A204.1 (cell line): ENCODE measurements at regions not wholly inside any gene's neighbourhood (a gene's known extent, or its start where the extent isn't known, plus 50 kb on each side); places are given as distances from the start of the nearest gene placed in this dataset.

Source experiments
- FAIRE-seq: peaks from 2 replicates; lab custom pipeline; 2012; peaks lifted over from hg19 to GRCh38; lab: Jason Lieb, UNC

DNA sequence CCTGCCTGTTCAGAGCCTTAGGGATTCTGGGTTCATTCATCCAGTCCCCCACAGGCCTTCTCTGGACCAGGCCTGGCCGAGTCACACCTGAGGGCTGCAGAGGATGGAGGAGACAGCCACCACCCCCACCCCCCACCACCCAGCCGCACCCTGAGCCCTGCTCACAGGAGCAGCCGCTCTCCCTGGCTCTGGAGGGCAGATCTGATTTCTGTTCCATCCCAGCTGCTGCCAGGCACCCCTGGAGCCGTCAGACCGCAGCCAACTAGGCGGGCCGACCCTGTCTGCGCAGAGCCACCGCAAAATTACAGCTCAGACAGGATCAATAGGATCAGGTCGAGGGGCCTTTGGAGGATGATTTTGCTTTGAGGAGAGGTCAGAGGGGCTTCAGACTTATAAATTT is 154.6 kb upstream of the MYL2 start:
- FAIRE-seq, result no peak

GRCh38 chr12:111074559-111074958 is 154.2 kb upstream of the MYL2 start:
- FAIRE-seq, result no peak

DNA sequence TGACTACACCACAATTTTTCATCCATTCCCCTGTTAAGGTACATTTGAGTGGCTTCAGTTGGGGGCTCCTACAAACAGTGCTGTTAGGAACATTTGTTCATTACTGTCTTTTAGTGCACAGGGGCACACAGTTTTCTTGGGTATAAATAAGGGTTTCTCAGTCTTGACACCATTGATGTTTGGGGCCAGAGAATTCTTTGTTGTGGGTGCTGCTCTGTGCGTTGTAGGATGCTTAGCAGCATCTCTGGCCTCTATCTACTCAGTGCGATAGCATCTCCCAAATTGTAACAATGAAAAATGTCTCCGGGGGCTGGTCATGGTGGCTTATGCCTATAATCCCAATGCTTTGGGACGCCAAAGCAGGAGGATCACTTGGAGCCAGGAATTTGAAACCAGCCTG is 153.0 kb upstream of the MYL2 start:
- no peak for FAIRE-seq

DNA sequence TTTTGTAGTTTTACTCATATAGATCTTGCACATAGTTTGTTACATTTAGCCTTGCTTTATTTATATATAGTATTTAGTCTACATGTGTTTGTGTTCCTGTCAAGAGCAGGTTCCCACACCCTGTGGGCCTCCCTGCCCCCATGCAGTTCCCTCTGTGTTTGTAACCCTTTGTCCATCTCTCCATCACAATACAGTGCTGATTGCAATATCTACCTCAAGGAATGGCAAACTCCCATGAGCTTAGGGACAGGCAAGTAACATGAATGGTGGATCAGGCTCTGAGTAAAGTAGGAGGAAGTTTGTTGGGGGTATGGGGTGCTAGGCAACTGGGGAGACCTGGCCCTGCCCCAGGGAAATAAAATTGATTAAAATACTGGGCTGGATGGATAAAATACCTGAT is 151.9 kb upstream of the MYL2 start:
- FAIRE-seq, result no peak

DNA sequence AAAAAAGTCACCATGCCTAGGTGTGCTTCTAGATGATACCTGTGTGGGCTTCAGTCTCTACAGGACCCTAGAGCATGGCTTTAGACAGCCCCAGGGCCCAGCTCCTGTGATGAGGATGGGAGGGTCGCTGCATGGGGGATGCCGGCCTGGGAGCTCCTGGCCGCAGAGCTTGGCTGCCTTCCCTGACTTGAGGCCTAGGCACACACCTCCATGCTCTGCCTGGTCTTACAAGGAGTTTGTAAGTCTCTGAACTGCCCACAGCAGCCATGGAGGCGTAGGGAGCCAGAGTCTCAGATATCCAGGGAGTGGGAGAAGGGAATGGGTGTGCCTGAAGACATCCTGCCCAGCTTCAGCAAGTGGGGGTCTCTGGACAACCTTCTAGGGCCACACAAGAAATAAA is 149.5 kb upstream of the MYL2 start:
- FAIRE-seq, result no peak

GRCh38 chr12:111068290-111068689 is 147.9 kb upstream of the MYL2 start:
- FAIRE-seq, result no peak

GRCh38 chr12:111067498-111067897 is 147.1 kb upstream of the MYL2 start:
- FAIRE-seq, result no peak

DNA sequence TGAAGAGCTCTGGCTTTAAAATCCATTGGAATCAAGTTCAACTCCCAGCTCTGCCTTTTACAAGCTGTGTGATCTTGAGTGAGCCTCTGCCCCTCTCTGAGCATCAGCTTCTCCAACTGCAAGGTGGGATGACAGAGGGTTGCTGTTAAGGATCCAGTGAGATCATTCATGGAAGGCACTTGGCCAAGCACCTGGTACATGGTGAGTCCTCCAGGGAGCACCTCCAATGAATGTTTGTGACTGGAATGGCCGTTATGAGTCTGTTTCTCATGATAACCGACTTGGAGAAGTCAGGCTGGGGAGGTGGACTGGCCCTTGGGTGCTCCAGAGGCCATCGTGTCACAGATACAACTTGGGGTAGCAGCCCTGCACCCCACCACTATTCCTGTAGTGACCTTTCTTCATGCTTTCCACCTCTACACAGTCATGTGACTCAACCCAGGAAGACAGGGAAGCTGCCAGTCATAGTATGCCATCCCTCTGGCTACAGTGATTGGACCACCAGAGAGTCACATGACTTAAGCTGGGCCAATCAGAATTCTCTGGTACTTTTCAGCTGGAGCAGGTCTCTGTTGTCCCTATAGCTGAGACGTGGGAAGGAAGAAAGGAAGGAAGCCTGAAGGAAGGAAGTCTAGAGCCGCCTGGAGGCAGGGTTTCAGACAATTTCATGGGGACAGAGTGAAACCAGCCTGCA is 146.5 kb upstream of the MYL2 start:
- FAIRE-seq, result no peak

- no peak for FAIRE-seq
Measured at GRCh38 chr12:111064982-111065381, 144.6 kb upstream of the MYL2 start.

DNA sequence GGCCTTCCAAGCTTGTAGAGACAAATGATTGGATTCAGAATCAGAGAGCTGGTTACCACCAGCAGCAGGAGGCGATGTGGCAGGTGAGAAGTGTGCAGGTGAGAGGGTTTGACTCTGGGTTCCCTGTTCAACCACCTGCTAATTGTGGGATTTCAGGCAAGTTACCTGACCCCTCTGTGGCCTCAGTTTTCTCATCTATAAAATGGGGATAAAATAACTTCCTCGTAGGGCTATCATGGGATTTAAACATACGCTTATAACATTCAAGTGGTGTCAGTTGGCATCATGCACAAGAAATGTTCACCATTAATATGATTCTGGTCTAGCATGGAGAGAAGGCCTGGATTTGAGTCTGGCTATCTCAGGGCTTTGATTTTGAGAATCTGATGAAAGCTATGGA is 143.8 kb upstream of the MYL2 start:
- no peak for FAIRE-seq

GRCh38 chr12:111063295-111064026 is 143.1 kb upstream of the MYL2 start:
- FAIRE-seq, result no peak

DNA sequence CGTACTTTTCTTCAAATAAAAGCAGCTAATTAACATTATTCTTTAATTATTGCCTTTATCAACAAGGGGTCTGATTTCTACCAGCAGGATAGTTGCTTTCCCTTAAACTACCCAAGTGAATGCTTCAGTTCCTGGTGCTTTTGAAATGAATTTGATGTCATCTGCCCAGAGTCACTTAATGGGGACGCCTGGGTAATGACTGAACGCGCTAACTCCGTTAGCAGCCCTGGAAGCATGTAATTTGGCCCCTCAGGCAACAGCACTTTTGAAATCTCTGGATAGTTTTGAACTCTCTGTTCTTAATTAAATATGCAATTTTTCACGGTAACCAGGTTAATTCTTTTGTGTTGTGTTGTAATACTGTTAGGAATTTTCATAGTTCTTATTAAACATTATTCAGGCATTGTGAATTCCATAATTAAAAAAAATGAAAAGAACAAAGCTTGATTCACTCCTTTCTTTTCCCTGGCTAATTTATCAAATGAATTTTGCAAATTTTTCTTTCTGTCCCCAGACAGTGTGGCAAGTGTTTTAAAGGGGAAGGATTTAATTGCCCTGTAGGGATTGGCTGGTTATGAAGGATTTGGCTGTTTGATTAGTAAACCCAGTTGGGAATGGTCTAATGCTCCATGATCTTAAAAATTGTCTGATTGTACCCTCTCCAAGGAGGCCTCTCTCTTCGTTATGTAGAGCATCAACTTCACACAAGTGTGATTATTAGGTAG is 137.5 kb upstream of the MYL2 start:
- no peak for FAIRE-seq

DNA sequence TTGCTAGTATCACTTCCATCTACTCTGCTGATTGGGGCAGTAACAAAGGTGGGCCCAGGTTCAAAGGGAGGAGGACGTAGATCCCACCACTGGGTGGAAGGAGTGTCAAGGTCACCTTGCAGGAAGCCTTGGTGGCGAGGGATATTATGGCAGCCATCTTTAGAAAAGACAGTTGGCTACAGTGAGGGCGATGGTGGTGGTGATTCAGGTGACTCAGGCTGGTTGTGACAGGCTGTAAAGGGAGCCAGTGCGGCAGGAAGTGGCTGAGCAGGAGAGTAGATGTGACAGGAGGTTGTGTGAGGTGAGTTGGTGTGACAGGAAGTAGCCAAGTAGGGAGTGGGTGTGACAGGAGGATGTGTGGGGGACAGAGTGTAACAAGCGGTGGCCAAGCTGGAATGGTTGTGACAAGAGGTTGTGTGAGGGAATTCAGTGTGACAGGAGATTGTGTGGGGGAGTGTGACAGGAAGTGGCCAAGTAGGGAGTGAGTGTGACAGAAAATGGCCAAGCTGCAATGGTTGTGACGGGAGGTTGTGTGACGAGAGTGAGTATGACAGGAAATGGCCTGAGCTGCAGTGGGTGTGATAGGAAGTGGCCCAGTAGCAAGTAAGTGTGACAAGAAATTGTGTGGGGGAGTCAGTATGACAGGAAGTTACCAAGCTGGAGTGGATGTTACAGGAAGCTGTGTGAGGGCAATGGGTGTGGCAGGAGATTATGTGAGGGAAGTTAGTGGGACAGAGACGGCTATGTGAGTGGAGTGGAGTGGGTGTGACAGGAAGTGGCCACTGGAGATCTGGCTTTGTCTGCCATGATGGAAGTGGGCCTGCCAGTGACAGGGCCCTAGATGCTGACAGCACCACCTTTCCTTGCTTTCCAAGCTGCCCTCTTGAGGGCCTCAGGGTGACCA is 136.5 kb upstream of the MYL2 start:
- no peak for FAIRE-seq

DNA sequence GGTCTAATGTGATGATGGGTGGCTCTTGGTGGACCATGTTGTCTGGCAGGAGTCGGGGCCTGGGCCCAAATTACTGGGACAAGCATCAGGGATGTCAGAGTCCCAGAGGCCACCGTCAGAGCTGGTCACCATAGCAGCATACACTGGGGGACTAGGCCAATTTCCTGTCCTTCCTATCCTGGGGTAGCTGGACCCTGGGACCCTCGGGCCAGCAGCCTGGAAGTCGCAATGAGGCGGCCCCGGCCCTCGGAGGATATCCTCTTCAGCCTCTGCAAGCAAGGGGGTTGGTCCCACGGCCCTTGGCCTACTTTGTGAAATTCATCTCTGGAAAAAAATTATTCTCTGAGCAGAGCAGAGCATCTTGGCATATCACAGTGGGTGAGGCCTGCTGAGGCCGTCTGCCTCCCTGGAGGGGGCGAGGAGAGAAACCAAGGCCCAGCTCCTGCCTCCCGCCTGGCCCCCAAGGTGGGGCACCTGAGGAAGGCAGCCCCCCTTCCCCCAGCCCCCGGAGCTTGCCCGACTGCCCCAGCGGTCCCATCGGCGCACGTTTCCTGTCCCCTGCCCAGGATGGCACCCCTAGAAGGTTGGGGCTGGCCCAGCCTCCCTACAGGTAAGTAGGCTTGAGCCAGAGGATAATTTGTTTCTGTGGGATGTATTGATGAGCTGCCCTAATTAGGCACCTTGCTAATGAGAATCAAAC is 135.0 kb upstream of the MYL2 start:
- no peak for FAIRE-seq

DNA sequence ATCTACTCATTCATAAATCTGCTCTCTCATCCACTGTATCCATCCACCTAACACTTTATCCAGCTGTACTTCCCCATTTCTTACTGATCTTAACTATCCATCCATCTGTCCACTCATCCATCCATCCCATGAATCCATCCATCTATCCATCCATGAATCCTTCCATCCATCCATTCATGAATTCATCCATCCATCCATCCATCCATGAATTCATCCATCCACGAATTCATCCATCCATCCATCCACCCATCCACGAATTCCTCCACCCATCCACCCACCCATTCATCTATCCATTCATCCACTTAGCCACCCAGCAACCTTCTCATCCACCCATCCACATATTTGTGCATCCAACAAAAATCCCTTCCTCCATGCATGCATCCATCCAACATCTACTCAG is 128.6 kb upstream of the MYL2 start:
- no peak for FAIRE-seq

- no peak for FAIRE-seq
Measured at GRCh38 chr12:111046896-111047295, 126.5 kb upstream of the MYL2 start.

DNA sequence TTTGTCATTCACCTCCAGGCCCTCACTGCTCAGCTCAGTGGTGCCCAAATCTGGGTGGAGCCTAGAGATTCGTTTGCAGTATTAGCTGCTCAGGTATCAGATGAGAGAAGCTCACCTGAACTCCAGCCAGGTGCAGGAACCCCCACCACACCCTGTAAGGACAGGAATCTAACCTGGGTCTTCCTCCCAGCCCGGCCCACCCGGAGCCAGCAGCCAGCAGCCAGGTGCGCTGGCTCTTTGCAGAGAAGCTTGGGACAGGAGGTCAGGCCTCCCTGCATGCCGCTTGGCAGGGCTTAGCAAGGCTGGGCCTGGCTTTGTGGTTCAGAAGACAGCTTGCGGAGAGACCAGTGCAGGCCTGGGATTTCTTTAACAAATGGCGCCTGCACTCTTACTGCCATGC is 125.6 kb upstream of the MYL2 start:
- FAIRE-seq, result no peak

GRCh38 chr12:111041091-111041490 is 120.7 kb upstream of the MYL2 start:
- FAIRE-seq, result no peak

GRCh38 chr12:111040690-111041089 is 120.3 kb upstream of the MYL2 start:
- FAIRE-seq, result no peak

DNA sequence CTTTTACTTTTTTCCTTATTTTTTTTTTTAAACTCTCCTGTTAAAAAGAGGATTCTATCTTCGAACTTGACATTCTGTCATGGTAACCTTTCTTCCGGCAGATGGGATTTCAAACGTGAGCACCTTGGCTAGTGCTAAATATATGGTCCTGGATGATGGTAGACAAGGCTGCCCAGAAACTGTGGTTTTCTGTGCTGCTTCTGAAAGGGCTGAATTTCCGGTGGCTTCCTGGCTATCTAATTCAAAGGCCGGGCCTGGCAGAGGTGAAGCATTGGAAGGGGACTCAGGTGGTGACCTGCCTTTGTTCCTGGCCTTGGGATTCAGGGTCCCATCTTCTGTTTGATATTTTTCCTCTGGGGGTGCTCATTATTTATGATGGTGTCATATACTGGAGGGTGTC is 118.6 kb upstream of the MYL2 start:
- no peak for FAIRE-seq

DNA sequence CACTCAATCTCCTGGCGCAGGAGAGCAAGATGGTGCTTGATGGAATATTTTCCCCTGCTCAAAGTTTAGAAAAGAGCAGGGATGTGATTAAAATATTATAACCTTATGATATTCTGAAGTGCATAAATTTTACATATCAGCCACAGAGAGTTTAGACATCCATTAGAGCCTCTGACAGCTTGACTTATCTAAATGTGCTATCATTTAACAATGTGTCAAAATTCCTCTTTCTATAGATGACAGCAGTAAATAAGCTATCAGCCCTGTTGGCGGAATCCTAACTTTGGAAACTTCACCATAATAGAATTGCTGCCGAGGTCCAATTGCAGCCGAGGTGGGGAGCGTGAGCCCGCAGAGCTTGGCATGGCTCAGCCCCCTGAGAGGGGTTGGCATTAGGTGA is 117.7 kb upstream of the MYL2 start:
- no peak for FAIRE-seq

GRCh38 chr12:111037047-111037446 is 116.7 kb upstream of the MYL2 start:
- no peak for FAIRE-seq
